ENCODE measurements at regions not wholly inside any gene's neighbourhood (a gene's known extent, or its start where the extent isn't known, plus 50 kb on each side); places are given as distances from the start of the nearest gene placed in this dataset.

- DNase-seq (ENCODE audit: extremely low spot score, insufficient read length, low read depth) = no peak
- FAIRE-seq = peak; percentile 75
These were observed 73.3 kb downstream of the TASL start for GRCh38 chrX:30504309-30504708.

DNA sequence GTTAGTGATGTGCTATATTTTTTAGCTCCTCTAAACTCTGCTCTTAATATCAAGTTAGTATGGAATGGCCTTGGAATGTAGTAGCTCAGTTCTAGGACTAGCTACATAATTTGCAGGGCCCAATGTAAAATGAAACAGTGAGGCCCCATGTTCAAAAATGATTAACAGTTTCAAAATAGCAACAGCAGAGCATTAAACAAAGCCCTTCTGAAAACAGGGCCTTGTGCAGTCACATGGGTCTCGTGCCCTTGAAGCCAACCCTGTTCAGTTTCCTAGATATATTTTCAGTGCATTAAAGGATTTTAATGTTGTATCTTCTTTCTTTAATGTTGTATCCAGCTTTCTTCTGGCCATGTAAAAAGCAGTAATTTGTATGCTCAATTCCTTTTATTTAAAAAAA, 82.1 kb downstream of the TASL start:
- FAIRE-seq (peak; percentile 81), DNase-seq (ENCODE audit: extremely low spot score, insufficient read length, low read depth) (no peak)

DNA sequence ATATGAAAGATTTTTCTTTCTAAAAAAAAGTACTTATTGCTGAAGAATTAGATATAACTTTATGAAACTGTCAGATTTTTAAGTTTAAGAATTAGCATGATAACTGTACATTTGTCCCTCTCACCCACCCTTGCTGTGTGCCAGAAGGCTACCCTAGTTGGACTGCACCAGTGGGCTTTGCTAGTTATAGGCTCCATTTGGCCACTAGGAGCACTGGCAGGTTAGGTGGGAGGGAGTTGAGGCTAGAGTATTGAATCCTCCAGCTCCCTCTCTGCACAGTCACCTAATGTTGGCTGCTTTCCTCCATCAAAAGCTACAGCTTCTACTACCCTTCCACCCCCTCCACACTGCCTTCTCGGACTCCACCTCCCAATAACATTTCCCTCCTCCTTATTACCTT, 84.2 kb downstream of the TASL start:
- DNase-seq (ENCODE audit: extremely low spot score, insufficient read length, low read depth) = no peak

GRCh38 chrX:30489323-30489722, 88.2 kb downstream of the TASL start:
- no peak for FAIRE-seq
- DNase-seq (ENCODE audit: extremely low spot score, insufficient read length, low read depth) = no peak

More for the DNA sequence above, 84.2 kb downstream of the TASL start:
- FAIRE-seq = no peak

DNA sequence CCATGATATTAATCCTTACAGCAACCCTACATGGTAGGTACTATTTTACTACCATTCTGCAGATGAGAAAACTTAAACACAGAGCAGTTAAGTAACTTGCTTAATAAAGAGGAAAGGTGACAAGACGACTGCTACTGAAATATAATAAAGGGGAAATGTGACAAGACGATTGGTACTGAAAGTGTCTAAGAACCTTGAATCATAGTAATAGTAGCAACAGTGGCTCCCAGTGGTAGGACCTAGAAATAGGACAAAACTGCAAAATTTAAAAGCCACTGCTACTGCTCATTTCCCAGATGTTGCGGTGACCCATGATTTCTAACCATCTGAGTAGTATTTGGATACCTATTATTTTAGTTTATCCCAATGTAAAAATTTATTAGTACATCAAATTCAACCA, 89.5 kb downstream of the TASL start:
- FAIRE-seq (peak; percentile 76), DNase-seq (ENCODE audit: extremely low spot score, insufficient read length, low read depth) (no peak)

GRCh38 chrX:30483996-30484395, 93.6 kb downstream of the TASL start:
- no peak for DNase-seq (ENCODE audit: extremely low spot score, insufficient read length, low read depth)
- peak; percentile 73 for FAIRE-seq

GRCh38 chrX:30468471-30468870, 109.1 kb downstream of the TASL start:
- FAIRE-seq (no peak), DNase-seq (ENCODE audit: extremely low spot score, insufficient read length, low read depth) (no peak)
